C4-2B (cell line): ENCODE measurements at regions not wholly inside any gene's neighbourhood (a gene's known extent, or its start where the extent isn't known, plus 50 kb on each side); places are given as distances from the start of the nearest gene placed in this dataset.

ENCODE experiments used
- CTCF ChIP-seq: fragments of 450-650 bp; conservative IDR thresholded peaks from 2 replicates; pipeline ENCODE4 v1.5.1; 2017; ENCODE audit warnings: mild to moderate bottlenecking
- ZFX ChIP-seq: fragments of 450-650 bp; IDR thresholded peaks from 2 replicates; pipeline ENCODE4 v1.6.1; 2017

- TF ChIP-seq CTCF: no peak
- no peak for TF ChIP-seq ZFX
These were observed 129.3 kb upstream of the TMEM164 start for GRCh38 chrX:109873574-109873973.
